GM20431 (cell line): ENCODE measurements at regions not wholly inside any gene's neighbourhood (a gene's known extent, or its start where the extent isn't known, plus 50 kb on each side); places are given as distances from the start of the nearest gene placed in this dataset.
"Not testable (repeated sequence)": the region's sequence is repeated elsewhere in the genome, so short reads cannot be mapped to it uniquely, and the experiment has no call there.

Experiments used
- in situ Hi-C: fragments of 300-500 bp; cut with MseI, MboI; formaldehyde crosslinking; loops from one replicate; pipeline ENCODE4 v1.15.0; 2020; ENCODE audit warnings: low sequenced_read_pairs; ENCODE audit not compliant: unreplicated experiment

DNA sequence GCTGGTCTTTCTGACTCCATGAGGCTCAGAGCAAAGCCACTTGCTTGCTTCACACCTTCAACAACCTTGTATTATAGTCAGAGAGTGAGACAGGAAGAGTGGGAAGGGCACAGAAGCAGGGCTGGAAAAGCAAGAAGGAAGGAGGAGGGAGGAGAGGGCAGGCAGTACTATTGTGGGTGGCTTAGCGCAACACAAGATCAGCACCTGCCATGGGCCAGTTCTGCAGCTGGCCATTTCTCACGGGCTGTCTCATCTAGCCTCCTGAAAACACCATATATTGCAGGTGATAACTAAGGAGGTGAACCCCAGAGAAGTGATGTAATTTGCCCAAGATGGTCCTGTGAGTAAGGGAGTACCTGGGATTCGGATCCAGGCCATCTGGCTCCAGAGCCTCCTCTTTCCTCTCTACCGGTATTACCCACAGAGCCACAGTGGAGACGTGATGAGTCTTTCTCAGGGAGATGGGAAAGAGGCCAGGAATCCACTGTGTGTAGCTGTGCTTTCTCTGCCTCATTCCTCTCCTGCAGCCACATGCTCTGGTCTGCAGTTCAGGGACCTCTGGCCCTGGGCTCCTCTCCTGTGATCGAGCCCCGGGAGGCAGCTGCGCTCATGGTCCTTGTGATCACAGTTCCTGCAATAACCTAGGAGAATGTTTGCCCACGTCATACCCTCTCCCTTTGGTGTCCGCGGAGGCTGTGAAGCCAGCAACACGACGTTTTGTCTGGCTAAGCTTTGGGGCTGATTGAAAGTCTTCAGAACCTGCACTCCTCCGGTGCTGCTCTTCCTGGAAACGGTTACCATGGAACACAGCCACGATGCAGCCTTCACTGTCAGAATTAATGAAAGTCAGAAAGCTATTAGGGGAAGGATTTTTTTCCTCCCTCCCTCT lies 178.1 kb upstream of the CCL2 start:
- in situ Hi-C loops, result no loop called here

DNA sequence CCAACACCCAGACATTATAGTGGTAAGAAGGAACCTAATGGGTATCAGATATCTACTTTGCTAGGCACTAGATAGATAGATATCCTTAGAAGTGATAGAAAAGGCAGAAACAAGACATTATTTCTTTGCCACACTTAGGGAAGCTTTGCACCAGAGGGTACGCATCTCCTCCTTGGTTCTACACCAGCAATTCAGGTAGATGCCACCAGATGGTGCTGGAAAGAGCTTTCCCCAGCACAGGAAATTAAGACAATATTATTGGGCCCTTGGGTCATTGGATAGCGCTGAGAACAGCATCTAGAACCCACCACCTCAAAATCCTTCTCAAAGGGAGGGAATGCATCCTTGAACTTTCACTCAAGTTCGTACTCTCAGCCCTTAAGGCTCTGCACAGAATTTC lies 173.8 kb upstream of the CCL2 start:
- in situ Hi-C loops, result no loop called here

DNA sequence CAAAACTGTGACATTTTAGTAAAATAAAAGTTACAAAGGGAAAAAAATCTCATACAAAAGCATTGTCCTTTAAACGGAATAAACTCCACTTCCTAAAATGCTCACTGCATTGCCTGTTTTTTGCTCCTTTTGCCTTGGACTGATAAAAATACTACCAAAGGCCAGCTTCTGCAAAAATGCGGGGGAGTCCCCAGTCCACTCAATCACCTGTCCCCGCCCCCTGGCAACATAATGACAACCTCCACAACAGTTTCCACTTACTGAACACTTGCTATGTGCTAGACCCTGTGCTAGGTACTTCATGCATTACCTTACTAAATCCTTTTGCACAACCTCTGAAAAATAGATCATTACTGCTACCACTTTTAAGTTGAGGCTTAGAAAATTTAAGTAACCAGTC lies 172.7 kb upstream of the CCL2 start:
- in situ Hi-C loops, result no loop called here

DNA sequence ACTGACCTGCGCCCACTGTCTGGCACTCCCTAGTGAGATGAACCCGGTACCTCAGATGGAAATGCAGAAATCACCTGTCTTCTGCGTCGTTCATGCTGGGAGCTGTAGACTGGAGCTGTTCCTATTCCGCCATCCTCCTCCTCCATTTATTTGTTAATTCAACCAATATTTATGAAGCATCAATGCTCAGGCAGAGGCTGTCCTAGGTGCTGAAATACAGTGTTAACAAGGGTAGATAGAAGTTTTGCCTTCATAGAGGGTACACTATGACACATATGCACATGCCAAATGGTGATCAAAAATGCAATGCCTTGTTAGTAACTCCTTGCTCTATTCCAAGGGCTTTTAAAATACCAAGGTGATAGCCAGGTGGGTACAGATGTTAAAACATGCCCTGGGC lies 166.0 kb upstream of the CCL2 start:
- in situ Hi-C loops, result not testable (repeated sequence)

DNA sequence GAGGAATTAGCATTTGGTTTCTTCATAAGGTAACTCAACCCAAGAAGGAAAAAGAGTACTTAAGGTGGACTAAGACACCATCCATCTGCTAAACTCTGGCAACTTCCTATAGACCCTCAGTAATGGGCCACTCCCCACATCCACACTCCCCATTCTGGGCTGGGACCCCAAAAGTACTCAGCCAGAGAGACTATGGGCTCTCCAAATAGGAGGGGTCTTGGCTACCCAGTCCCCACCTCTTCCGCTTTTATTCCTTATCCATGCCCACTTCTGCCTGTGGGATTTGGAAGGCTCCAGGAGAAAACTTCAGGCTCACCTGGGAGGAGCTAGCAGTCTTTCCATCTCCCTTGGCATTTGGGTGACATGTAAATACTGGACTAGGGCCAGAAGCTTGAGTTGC lies 164.5 kb upstream of the CCL2 start:
- in situ Hi-C loops, result loop anchor here (10.0 kb wide), 1 partner anchor 64 kb away; no protein-coding TSS in a partner anchor

DNA sequence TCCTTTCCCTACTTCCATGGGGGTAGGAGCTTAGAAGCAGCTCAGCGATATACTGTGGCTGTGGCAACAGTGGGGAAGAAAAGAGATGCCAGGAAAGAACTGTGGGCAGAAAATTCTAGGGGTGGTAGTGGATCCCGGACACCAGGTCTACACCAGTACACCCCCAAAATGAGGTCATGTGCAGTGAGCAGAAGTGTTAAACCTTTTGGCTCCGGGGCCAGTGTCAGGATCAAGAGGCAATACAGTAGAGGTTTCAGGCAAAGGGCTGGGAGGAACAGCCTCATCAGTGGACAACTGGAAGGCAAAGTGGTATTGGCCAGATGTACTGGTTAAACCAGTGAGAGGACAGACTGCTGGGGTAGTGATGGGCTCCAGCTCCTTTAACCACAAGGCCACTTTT lies 163.1 kb upstream of the CCL2 start:
- in situ Hi-C loops, result loop anchor here (10.0 kb wide), 1 partner anchor 63 kb away; no protein-coding TSS in a partner anchor

DNA sequence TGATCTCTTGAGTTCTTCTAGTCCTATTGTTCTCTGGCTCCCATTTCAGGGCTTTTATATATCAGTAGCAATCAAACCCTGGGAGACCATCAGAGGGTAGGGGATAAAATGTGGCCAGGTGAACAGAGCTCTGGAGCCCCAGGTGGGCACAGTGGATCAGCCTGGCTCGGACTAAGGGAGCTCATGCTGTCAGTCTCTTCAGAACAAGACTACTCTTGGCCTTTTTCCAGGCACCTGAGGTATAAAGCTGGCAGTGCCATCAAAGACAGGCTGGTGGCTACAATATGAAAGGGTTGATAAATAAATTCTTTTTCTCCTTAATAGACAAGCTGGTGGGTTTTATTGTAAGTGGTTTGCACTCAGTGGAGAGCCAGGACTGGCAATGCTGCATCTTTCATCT lies 160.0 kb upstream of the CCL2 start:
- in situ Hi-C loops, result loop anchor here (10.0 kb wide), 1 partner anchor 60 kb away; no protein-coding TSS in a partner anchor

DNA sequence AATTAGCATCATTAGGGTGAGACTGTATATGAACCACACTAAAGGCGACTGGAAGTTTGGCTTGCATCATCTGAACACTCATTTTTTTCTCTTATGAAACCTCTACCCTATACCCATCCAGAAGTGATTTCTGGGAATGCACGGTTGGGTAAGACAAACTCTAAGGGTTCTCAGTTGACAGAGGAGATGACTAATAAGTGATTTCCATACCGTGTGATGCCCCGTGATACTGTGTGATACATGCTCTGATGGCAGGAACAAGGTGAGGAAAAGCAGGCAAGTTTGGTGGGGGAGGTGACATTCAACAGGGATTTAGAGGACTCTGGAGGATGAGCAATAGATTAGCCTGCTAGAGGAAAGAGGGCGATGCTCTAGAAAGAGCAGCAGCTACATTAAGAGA lies 156.4 kb upstream of the CCL2 start:
- in situ Hi-C loops, result loop anchor here (10.0 kb wide), 1 partner anchor 56 kb away; no protein-coding TSS in a partner anchor

DNA sequence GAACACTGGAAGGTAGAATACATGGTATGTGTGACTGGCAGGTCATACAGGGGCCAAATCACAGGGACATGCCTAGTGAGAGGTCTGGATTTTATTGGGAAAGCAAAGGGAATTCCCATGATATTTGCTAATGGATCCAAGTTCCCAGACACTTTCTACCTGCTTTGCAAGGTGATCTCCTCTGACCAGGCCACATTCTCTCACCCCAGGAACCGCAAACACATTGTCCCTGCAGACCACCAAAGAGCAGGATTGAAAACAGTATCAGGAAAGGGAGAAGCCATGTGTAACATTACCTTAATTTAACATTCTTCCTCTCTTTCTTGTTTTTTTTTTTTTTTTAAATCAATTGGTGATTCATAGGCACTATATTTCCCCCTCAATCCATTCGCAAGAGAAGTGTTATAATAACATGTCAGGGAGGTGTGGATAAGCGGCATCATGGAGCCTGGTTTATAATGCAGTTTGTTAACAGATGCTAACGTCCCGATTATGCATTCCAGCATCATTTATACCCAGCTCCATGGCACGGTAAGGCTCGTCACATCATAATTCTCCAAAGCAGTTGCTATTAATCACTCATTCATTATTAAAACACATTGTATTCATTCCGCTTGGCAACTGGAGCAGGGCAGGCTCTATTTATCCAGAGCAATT lies 155.1 kb upstream of the CCL2 start:
- in situ Hi-C loops, result loop anchor here (10.0 kb wide), 1 partner anchor 55 kb away; no protein-coding TSS in a partner anchor

DNA sequence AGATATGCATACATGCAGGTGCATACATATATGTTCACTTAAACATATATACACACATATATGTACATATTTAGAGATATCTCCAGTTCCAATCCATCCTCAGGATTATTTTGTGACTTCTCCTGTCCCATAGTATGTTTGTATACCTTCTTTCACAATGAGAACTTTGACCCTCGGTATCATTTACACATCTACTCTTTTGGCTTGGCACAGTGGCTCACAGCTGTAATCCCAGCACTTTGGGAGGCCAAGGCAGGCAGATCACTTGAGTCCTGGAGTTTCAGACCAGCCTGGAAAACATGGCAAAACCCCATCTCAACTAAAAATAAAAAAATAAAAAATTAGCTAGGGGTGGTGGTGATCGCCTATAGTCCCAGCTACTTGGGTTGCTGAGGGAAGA lies 148.1 kb upstream of the CCL2 start:
- in situ Hi-C loops, result no loop called here

DNA sequence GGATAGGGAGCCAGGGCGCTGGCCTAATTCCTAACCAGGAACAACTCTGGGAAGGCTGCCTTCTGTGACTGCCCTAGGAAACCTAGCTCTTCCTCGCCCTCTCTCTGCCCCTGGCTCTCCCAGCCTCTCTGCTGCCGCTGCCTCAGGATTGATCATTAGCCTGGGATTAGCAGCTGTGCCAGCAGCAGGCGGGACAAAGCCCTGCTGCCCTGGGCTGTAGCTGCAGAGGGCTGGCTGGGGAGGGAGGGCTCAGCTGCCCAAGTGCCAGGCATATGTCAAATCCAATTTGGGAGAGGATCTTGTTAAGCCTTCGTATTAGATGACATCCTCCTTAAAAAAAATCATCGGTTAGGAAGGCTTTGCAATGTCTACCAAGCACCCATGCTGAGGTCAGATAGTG lies 144.8 kb upstream of the CCL2 start:
- in situ Hi-C loops, result no loop called here

DNA sequence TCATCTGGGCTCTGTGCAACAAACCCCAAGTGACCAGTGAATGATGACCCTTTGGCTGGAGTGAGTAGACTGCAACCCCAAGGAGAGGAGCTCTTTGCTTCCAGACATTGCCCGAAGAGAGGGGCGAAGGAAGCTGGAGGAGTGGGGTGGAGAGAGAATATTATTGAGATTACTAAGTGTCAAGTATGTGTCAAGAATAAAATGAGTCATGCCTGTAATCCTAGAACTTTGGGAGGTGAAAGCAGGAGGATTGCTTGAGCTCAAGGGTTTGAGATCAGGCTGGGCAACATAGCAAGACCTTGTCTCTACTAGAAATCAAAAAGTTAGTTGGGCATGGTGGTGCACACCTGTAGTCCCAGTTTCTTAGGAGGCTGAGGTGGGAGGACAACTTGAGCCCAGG lies 142.0 kb upstream of the CCL2 start:
- in situ Hi-C loops, result no loop called here

DNA sequence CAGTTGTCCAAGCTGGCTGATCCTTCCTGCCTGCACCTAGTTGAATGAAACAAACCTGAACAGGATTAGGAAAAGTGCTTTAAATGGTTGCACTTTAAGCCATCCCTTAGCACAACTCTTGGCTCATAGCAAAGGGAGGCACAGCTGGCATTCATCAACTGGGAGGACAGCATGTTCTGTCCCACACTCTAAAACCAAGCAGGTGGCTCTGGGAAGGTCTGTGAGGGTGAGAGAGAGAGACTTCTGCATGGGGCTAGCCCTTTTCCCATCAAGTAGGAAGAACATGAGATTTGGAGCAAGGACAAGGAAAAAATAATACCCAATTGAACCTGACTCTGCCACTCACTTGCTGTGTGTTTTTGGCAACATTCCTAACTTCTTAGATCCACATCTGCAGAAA lies 140.9 kb upstream of the CCL2 start:
- in situ Hi-C loops, result no loop called here

DNA sequence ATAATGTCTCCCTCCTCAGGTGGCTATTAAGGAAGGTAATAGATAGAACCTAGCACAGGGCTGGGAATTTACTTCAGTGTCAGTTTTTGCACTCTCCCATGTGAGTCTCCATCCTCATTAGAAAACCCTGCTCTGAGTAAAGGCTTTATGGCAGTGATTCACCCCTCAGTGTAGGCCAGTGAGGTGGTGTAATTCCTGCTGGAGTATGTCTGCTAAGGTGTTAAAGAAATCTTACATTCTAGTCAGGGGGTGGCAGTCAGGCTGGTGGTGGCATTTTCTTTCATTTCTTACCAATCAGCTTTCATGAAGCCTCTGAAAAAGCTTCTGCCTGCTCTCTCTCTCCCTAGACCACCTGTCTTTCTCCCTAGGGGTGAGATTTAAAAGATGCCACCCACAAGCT lies 138.8 kb upstream of the CCL2 start:
- in situ Hi-C loops, result no loop called here

DNA sequence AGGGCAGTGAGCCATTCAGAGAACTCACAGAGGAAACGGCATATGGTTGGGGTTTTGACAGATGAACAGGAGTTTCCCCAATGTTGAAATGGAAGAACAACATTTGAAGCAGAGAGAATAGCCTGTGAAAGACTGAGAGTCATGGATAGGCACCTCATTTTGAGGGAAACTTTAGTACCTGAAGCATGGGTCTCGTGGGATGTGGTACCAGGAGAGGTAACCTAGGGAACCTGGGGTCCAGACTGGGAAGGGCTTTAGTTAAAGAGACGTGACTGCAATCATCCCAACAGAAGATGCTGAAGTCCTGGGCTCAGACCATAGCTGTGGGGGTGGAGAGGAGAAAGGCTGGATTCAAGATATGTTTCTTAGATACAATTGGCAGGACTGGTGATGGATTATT lies 137.8 kb upstream of the CCL2 start:
- in situ Hi-C loops, result no loop called here

DNA sequence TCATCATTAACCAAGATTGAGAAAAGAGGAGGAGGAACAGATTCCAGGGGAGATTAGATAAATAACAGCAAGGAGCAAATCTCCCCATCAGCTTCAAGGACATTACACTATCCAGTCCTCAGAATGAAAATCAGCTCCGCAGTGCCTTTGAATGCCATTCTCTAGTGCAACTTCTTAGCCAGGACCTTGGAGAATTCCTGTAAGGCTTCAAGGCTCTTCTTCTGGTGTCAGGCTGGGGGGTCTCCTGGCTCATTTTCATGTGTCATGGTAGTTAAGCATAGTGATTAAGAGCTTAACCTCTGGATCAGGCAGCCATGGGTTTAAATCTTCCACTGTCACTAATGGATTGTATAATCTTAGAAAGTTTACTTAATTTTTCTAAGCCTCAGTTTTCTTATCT lies 137.3 kb upstream of the CCL2 start:
- in situ Hi-C loops, result no loop called here

DNA sequence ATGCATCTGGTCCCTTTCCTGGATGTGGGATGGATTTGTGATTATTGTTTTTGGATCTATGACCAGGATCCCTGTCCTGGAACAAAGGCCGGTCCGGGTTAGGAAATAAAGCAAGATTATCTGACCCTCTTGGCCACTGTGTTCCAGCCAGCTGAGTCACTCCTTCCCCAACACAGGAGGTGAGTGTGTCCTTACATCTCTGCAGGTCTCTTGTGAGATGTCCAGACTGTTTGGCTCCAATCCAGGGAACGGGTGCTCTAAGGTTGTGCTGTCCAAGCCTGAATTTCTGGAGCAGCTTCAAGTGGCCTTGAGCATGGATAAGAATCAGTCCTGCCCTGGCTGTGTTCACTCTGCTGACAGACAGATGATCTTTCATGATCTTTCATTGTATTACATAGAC lies 136.5 kb upstream of the CCL2 start:
- in situ Hi-C loops, result no loop called here

DNA sequence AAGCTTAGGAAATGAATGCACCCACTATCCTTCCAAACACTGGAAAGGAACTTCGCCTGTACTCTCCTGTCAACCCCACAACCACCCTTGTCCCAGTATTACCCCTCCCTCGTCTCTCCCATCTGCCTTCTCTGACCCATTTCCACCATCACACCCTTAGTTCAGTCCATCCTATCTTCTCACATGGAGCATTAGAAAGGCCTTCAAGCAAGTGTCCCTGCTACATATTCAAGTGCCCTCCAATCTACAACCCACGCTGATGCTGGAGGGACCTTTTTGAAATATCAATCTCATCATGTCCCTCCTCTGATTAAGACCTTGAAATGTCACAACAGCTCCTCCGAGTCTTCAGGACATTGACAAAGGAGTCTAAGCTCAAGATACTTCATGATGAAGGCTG lies 133.8 kb upstream of the CCL2 start:
- in situ Hi-C loops, result no loop called here

DNA sequence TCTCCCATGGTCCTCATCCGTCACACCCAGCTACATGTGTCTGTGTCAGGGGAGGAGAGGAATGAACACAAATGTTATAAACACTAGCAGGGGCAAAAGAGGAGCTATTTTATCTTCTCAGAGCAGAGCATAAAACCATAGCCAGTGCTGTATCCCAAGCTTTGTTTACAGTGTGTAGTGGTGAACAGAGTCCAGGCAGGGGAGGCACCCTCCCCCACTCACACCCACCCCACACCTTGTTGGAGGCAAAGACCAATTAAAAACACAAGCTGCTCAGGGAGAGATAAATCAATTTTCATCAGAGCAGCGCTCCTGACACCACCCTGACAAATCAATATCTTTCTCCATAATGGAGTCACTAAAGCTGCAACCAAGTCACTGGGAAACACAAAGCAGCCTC lies 132.6 kb upstream of the CCL2 start:
- in situ Hi-C loops, result no loop called here

DNA sequence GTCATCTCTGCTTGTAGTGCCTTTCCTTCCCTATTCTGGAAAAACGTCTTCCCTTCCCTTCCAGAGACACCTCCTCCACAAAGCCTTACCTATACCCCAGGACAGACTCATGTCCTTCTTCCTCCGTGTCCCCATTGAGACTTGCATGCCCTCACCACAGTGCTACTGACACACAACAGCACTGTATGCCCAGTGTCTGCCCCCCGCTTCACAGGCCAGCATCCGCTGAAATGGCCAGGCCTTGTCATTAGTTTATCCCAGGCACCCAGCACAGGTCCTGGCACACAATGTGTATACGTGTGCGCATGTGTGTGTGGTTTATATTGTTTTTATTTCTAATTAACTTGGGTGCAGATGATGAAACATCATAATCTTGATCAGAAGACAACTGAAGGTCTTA lies 130.1 kb upstream of the CCL2 start:
- in situ Hi-C loops, result no loop called here

DNA sequence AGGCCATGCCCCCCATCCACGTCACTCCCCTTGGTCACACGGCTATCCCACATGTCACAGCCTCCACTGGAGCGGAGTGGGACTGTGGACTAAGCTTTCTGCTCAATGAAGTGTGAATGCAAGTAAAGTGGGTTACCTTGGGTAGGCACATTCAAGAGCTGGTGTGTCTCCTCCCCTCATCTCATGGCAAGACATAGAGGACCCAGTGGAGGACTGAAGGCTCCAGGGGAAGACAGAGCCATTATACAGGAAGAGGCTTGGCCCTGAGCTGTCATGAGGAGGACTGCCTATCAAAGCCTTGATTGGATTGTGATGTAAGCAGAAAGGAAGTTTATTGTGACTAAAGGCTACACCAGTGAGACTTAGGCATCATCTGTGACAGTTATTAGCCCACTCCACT lies 129.2 kb upstream of the CCL2 start:
- in situ Hi-C loops, result no loop called here
